Spleen (tissue), 7 donors: ENCODE measurements at regions not wholly inside any gene's neighbourhood (a gene's known extent, or its start where the extent isn't known, plus 50 kb on each side); places are given as distances from the start of the nearest gene placed in this dataset.

Experiments used
- POLR2A ChIP-seq, 3 donors: fragments of 450-650 bp; IDR thresholded peaks; one replicate each; pipeline ENCODE4 v1.5.1; 2017; ENCODE audit warnings: antibody characterized with exemption in 3 of 3, mild to moderate bottlenecking in 1 of 3
- TF ChIP-seq, protein P1 (sequence below), 11 experiments: fragments of 200-600 bp in 7 of 11; fragments of 450-650 bp in 4 of 11; sonication (generic) in 4 of 11; IDR thresholded peaks in 8 of 11; conservative IDR thresholded peaks in 3 of 11; 1 replicate in 7 of 11; 2 replicates in 4 of 11; pipeline versions ENCODE4 v1.4.0 to v1.8.0; 2016 to 2021; ENCODE audit warnings: antibody characterized with exemption in 11 of 11, inconsistent platforms in 4 of 11, mild to moderate bottlenecking in 1 of 11
- donor health status: DM: no; HTN: no; CAD: no; lungs with moderate emphysema.
- donor health status: DM: no; HTN: no; CAD: no.
- donor health status: DM: no; HTN: no; CAD: no.

GRCh38 chr1:234912548-234913277, 215.9 kb downstream of the TOMM20 start:
- TF ChIP-seq, protein P1, sequence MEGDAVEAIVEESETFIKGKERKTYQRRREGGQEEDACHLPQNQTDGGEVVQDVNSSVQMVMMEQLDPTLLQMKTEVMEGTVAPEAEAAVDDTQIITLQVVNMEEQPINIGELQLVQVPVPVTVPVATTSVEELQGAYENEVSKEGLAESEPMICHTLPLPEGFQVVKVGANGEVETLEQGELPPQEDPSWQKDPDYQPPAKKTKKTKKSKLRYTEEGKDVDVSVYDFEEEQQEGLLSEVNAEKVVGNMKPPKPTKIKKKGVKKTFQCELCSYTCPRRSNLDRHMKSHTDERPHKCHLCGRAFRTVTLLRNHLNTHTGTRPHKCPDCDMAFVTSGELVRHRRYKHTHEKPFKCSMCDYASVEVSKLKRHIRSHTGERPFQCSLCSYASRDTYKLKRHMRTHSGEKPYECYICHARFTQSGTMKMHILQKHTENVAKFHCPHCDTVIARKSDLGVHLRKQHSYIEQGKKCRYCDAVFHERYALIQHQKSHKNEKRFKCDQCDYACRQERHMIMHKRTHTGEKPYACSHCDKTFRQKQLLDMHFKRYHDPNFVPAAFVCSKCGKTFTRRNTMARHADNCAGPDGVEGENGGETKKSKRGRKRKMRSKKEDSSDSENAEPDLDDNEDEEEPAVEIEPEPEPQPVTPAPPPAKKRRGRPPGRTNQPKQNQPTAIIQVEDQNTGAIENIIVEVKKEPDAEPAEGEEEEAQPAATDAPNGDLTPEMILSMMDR (IDR thresholded peaks at IDR 0.05 in 8 of 11, conservative IDR thresholded peaks at IDR 0.05 in 3 of 11) = no peak
- no peak for TF ChIP-seq POLR2A (IDR thresholded peaks at IDR 0.05)
